ENCODE measurements at regions not wholly inside any gene's neighbourhood (a gene's known extent, or its start where the extent isn't known, plus 50 kb on each side); places are given as distances from the start of the nearest gene placed in this dataset.

- DNase-seq: no peak
Measured at GRCh38 chr4:11722223-11722622, 293.5 kb upstream of the HS3ST1 start.

GRCh38 chr4:11720292-11720691 is 291.6 kb upstream of the HS3ST1 start:
- no peak for DNase-seq

DNA sequence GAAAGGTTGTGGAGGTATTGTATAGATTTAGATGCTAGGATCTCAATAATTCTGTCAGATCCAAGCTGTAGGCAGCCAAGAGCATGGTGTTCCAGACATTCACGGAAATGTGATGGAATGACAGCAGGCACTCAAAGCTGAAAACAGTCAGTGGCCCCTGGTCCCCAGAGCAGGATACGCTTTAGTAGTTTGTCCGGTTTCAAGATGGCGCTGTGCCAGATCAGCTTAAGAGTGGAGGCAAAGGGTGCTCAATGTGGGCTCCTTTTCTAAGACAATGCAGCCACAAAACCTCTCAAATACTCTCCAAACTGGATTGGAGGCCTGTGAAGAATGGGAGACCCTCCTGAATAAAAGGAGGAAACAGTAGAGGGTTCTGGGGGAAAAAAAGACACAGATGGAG is 291.2 kb upstream of the HS3ST1 start:
- DNase-seq: no peak

GRCh38 chr4:11715753-11716521 is 287.2 kb upstream of the HS3ST1 start:
- no peak for DNase-seq

GRCh38 chr4:11710453-11711093 is 281.9 kb upstream of the HS3ST1 start:
- no peak for DNase-seq

GRCh38 chr4:11704186-11704830 is 275.6 kb upstream of the HS3ST1 start:
- DNase-seq: no peak

GRCh38 chr4:11702886-11703557 is 274.3 kb upstream of the HS3ST1 start:
- DNase-seq: no peak

DNA sequence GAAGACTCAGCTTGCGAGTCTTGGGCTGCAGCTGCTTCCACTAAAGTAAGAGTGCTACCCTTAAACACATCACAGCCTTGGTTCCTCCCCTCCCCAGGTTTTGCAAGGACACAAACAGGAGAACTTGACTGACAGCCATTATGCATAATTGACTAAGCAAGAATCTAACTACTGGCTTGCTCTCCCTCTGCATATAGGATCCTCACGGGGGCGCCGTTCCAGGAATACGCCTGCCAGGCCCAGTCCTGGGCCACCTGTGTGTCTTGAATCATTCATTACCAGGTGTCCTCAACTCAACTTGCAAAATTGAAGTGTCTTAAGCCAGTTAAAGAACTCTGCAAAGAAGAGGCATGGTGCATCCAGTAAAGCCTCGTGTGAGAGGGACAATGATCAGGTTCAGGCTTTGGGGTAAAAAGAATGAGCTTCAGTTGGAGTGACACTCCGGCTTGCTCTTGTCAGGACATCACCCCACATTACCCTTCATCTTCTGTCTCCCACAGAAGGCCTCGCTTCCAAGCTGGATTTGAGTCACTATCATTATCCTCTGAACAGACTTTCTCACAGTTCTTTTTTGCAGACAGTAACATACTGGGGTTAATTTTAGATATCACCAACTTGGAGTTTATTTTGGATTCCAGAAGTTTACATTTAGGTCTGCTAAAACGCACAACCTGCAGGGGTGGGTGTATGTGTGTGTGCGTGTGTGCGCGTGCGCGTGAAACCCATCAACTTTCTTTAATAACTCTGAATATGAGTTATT is 273.5 kb upstream of the HS3ST1 start:
- no peak for DNase-seq

DNA sequence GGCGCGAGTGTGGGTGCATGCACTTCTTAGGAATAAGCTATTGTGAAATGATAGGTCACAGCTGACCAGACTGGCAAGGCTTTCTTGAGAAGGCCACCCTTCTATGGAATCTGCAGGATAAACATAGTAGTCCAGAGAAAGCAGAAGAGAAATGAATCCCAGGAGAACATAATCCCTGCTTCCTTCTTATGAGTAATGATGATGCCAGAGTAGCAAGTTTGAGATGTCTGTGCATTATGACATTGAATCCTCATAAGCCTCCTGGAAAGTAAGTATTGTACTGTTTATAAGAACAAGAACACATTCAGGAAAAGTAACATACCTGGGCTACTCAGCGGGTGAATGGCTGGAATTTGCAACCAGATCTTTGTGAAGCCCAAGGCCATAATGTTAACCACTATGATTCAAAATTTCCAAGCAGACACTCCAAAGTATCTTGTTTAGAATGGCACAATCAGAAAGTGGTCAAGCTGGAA is 272.1 kb upstream of the HS3ST1 start:
- DNase-seq: no peak

GRCh38 chr4:11698846-11699590 is 270.3 kb upstream of the HS3ST1 start:
- DNase-seq: no peak

DNA sequence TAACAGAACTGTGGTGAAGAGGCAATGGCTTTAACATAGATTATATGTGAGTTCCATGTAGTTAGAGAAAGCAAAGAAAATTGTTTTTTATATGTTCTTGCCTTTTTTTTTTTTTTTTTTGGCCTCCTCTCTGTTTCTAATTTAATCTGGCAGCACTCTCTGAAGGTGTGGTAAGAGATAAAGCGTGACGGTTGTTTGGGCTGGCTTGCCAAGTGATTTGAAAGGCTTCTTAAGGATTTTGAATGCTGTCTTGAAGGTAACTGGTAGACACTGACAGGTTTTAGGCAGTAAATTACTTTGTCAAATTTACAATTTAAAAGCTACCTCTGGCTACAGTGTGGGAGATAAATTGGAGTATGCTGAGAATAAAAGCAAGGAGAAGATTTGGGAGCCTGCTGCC is 269.3 kb upstream of the HS3ST1 start:
- no peak for DNase-seq

- no peak for DNase-seq
Measured at GRCh38 chr4:11693693-11694092, 265.0 kb upstream of the HS3ST1 start.

DNA sequence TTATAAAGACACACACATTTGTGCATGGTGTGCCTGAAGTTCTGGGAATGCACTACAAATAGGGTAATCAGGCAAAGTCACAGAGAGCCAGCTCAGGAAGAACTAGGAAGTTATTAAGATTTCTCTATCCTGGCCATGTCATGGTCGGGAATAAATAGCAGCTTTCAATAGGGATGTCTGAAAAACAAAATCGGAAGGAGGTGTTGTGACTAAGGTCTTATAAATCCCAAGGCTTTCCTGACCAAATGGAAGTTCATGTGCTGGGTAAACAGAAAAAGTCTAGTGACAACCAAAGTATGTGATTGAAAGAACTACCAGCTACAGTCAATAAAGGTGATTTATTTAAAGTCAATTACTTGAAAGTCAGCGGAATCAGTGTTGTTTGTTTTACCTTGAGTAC is 262.5 kb upstream of the HS3ST1 start:
- no peak for DNase-seq

- no peak for DNase-seq
Measured at GRCh38 chr4:11687727-11688126, 259.0 kb upstream of the HS3ST1 start.

GRCh38 chr4:11685481-11685880 is 256.8 kb upstream of the HS3ST1 start:
- no peak for DNase-seq

DNA sequence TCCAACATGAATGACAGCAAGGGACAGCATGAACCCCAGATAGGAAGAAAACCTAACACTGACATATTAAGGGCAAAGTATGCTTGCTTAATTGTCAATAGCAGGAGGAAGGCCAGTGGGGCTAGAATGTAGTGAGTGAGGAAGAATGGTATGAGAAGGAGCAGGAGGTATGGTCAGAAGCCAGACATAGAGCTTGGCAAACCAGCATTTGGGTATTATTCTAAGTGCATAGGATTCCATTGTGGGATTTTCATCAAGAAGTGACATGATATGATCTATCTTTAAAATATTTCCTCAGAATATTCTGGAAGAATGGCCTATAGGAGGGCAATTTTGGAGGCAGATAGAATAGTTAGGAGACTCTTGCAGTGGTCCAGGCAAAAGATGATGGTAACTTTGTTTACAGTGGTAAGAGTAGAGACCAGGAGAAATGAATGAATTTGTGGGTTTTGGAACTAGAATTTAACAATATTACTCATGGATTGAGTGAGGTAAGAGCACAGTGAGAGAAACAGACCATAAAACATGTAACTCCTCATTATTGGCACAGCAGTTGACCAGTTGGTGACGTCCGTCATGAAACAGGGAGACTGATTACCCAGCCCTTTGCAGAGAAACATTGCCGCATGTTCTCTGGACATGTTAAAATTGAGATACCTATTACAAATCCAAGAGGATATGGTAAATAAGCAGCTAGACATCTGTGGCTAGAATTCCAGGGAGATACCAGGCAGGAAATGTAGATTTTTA is 246.5 kb upstream of the HS3ST1 start:
- no peak for DNase-seq

DNA sequence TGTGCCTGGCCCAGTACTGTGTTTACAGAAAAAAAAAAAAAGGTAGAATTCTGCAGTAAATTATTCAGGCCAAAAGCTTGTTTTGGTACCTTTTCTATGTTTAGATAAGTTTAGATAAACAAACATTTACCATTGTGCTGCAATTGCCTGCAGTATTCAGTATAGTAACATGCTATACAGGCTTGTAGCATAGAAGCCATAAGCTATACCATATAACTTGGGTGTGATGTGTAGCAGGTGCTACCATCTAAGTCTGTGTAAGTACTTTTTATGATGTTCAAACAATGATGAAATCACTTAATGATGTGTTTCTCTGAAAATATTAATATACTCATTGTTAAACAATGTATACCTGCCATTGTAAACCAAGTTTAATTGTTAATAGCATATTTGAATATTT is 241.6 kb upstream of the HS3ST1 start:
- no peak for DNase-seq

GRCh38 chr4:11669156-11669555 is 240.5 kb upstream of the HS3ST1 start:
- no peak for DNase-seq

DNA sequence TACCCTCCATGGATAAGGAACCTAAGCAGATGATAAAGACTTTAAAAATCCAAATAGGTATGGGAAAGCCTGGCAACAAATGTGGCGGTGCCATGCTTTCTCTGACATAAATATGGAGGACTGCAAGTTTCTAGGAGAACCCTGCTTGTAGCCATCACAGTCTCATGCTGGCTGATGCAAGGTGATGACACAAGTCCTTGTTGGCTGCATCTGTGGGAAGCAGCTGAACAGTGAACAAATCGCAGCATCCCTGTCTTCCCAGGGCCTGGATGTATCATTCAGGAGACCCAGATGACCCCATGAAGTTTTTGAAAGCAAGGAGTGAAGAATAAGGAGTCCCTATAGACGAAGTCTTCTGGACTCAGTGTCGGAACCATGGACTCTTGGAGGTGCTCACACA is 234.4 kb upstream of the HS3ST1 start:
- DNase-seq: no peak

- DNase-seq: no peak
Measured at GRCh38 chr4:11650801-11651596, 222.3 kb upstream of the HS3ST1 start.

Measured in activated CD4-positive, alpha-beta T cell treated with anti-CD3 and anti-CD28 coated beads, Interleukin-2, amount 50 U/mL, for 48 hours (primary cell).